Prostate gland (tissue), 2 donors: ENCODE measurements at regions not wholly inside any gene's neighbourhood (a gene's known extent, or its start where the extent isn't known, plus 50 kb on each side); places are given as distances from the start of the nearest gene placed in this dataset.
"Not testable (repeated sequence)": the region's sequence is repeated elsewhere in the genome, so short reads cannot be mapped to it uniquely, and the experiment has no call there.

ENCODE experiments used
- DNase-seq: peaks from one replicate; pipeline ENCODE4 v3.0.0-alpha.2; 2019; ENCODE audit warnings: low spot score
- H3K27ac ChIP-seq, 2 donors: fragments of 200-600 bp; sonication (generic); 2 replicates each; pipeline ENCODE4 v1.5.1; 2017 to 2019
- H3K27me3 ChIP-seq: fragments of 200-600 bp; sonication (generic); replicated peaks from 2 replicates; pipeline ENCODE4 v1.5.1; 2019; ENCODE audit not compliant: insufficient read depth
- H3K36me3 ChIP-seq, 2 donors: fragments of 200-600 bp; sonication (generic); 1 replicate in 1 of 2; 2 replicates in 1 of 2; pipeline versions ENCODE4 v1.5.1 to v1.8.1; 2017 to 2019
- H3K4me1 ChIP-seq: fragments of 200-600 bp; sonication (generic); replicated peaks from 2 replicates; pipeline ENCODE4 v1.5.1; 2019
- H3K4me3 ChIP-seq, 2 donors: fragments of 200-600 bp; sonication (generic); 2 replicates each; pipeline ENCODE4 v1.5.1; 2017 to 2019
- H3K9me3 ChIP-seq: fragments of 200-600 bp; sonication (generic); 2 replicates; pipeline ENCODE4 v1.5.1; 2017
- CTCF ChIP-seq, 4 experiments: fragments of 200-600 bp in 2 of 4; fragments of 450-650 bp in 2 of 4; sonication (generic) in 2 of 4; IDR thresholded peaks; 1 replicate in 3 of 4; 2 replicates in 1 of 4; pipeline ENCODE4 v1.5.1; 2016 to 2019; ENCODE audit warnings: antibody characterized with exemption in 4 of 4, mild to moderate bottlenecking in 2 of 4, moderate library complexity in 2 of 4
- POLR2A ChIP-seq: fragments of 450-650 bp; IDR thresholded peaks from one replicate; pipeline ENCODE4 v1.6.1; 2016; ENCODE audit warnings: antibody characterized with exemption, mild to moderate bottlenecking
- POLR2AphosphoS5 ChIP-seq: sonication (generic); formaldehyde crosslinking; IDR thresholded peaks from one replicate; pipeline ENCODE4 v1.6.1; 2017; ENCODE audit warnings: antibody characterized with exemption
- WGBS: methylation state at CpG from one replicate; pipeline ENCODE4 v1.1.5; 2018; 5-methylcytosine and 5-hydroxymethylcytosine counted together
- intact Hi-C: fragments of 100-400 bp; cut with DNase I; formaldehyde crosslinking; loops from one replicate; pipeline ENCODE4 v1.14.2; 2022

GRCh38 chr6:145279551-145279950 is 455.8 kb downstream of the EPM2A start:
- Histone ChIP-seq H3K27ac (no peak overlapping the region), H3K9me3 (no peaks in the 10 kb centered on the region), H3K4me3 (no peak overlapping the region), H3K36me3 (no peaks in the 10 kb centered on the region), H3K27me3 (no peaks in the 10 kb centered on the region), H3K4me1 (no peaks in the 10 kb centered on the region)
- DNase-seq, result no peak
- 68% methylated on average over 1 of the region's 1 CpG for WGBS
- intact Hi-C loops, result no loop called here
- no peak for TF ChIP-seq POLR2AphosphoS5

GRCh38 chr6:145279993-145280392 is 455.3 kb downstream of the EPM2A start:
- Histone ChIP-seq H3K4me1 (no peaks in the 10 kb centered on the region), H3K27ac (no peak overlapping the region), H3K9me3 (no peaks in the 10 kb centered on the region), H3K4me3 (no peak overlapping the region), H3K27me3 (no peaks in the 10 kb centered on the region), H3K36me3 (no peaks in the 10 kb centered on the region)
- intact Hi-C loops, result no loop called here
- no peak for TF ChIP-seq POLR2A
- TF ChIP-seq POLR2AphosphoS5, result no peak
- TF ChIP-seq CTCF (IDR thresholded peaks at IDR 0.05), result no peak
- no peak for DNase-seq
- 37% methylated on average over 2 of the region's 2 CpGs for WGBS

- H3K27ac ChIP-seq, intact Hi-C loops, DNase-seq, H3K27me3 ChIP-seq, H3K36me3 ChIP-seq, H3K4me1 ChIP-seq, H3K4me3 ChIP-seq, H3K9me3 ChIP-seq: not testable (repeated sequence)
- WGBS, result over 99% methylated on average over 6 of the region's 6 CpGs
These were observed 452.1 kb downstream of the EPM2A start for GRCh38 chr6:145283209-145283608.

- TF ChIP-seq POLR2A (no peak), POLR2AphosphoS5 (no peak), CTCF (IDR thresholded peaks at IDR 0.05) (no peak)
- no peaks in the 10 kb centered on the region for H3K27me3 ChIP-seq
- DNase-seq, result no peak
- 95% methylated on average over 2 of the region's 2 CpGs for WGBS
- no peaks in the 10 kb centered on the region for H3K9me3 ChIP-seq
- H3K4me1 ChIP-seq, result no peaks in the 10 kb centered on the region
- H3K4me3 ChIP-seq, result no peak overlapping the region
- H3K27ac ChIP-seq, result no peak overlapping the region
- no peaks in the 10 kb centered on the region for H3K36me3 ChIP-seq
- intact Hi-C loops, result no loop called here
These were observed 451.5 kb downstream of the EPM2A start for GRCh38 chr6:145283856-145284255.

- Histone ChIP-seq H3K27ac (no peak overlapping the region), H3K4me3 (no peak overlapping the region), H3K27me3 (no peaks in the 10 kb centered on the region), H3K9me3 (no peaks in the 10 kb centered on the region), H3K4me1 (no peaks in the 10 kb centered on the region), H3K36me3 (no peaks in the 10 kb centered on the region)
- intact Hi-C loops, result no loop called here
- WGBS, result 67% methylated on average over 1 of the region's 1 CpG
- no peak for TF ChIP-seq POLR2A
- TF ChIP-seq CTCF (IDR thresholded peaks at IDR 0.05), result no peak
- TF ChIP-seq POLR2AphosphoS5, result no peak
- no peak for DNase-seq
These were observed 448.4 kb downstream of the EPM2A start for GRCh38 chr6:145286916-145287315.

GRCh38 chr6:145289573-145289972 is 445.7 kb downstream of the EPM2A start:
- no peak overlapping the region for H3K4me3 ChIP-seq
- H3K4me1 ChIP-seq, result no peaks in the 10 kb centered on the region
- no peak for DNase-seq
- no peaks in the 10 kb centered on the region for H3K27me3 ChIP-seq
- 97% methylated on average over 3 of the region's 3 CpGs for WGBS
- intact Hi-C loops, result no loop called here
- no peak overlapping the region for H3K27ac ChIP-seq
- no peaks in the 10 kb centered on the region for H3K9me3 ChIP-seq
- H3K36me3 ChIP-seq, result no peaks in the 10 kb centered on the region
- TF ChIP-seq CTCF (IDR thresholded peaks at IDR 0.05) (no peak), POLR2A (no peak), POLR2AphosphoS5 (no peak)
